ENCODE measurements at regions not wholly inside any gene's neighbourhood (a gene's known extent, or its start where the extent isn't known, plus 50 kb on each side); places are given as distances from the start of the nearest gene placed in this dataset.

DNA sequence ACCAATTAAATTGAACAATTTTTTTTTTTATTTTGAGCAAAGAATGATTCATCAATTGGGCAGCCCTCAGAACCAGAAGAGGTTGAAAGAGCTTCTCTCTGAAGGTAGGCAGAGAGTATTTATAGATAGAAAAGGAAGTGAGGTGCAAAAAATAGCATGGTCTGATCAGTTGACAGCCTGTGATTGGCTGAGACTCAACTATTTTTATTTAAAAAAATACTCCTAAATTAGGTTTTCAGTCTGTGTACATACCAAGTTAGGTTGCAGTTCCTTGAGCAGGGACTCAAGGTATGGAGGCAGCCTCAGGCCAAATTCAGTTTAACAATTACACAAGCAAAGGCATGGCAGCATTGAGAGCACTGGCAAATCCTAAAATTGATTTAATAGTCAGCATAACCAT lies 1074.7 kb downstream of the SORCS1 start:
- no peak for TF ChIP-seq EZH2 (IDR thresholded peaks at IDR 0.05; ENCODE audit: borderline replicate concordance)
- TF ChIP-seq, protein P1, sequence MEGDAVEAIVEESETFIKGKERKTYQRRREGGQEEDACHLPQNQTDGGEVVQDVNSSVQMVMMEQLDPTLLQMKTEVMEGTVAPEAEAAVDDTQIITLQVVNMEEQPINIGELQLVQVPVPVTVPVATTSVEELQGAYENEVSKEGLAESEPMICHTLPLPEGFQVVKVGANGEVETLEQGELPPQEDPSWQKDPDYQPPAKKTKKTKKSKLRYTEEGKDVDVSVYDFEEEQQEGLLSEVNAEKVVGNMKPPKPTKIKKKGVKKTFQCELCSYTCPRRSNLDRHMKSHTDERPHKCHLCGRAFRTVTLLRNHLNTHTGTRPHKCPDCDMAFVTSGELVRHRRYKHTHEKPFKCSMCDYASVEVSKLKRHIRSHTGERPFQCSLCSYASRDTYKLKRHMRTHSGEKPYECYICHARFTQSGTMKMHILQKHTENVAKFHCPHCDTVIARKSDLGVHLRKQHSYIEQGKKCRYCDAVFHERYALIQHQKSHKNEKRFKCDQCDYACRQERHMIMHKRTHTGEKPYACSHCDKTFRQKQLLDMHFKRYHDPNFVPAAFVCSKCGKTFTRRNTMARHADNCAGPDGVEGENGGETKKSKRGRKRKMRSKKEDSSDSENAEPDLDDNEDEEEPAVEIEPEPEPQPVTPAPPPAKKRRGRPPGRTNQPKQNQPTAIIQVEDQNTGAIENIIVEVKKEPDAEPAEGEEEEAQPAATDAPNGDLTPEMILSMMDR (IDR thresholded peaks at IDR 0.05; ENCODE audit: poor library complexity): no peak
